ENCODE measurements at regions not wholly inside any gene's neighbourhood (a gene's known extent, or its start where the extent isn't known, plus 50 kb on each side); places are given as distances from the start of the nearest gene placed in this dataset.

GRCh38 chr1:43054961-43055360 is 96.3 kb upstream of the SLC2A1 start:
- Histone ChIP-seq H3K36me3 (no peaks in the 10 kb centered on the region), H3K4me3 (no peak overlapping the region), H3K27ac (no peak overlapping the region), H3K27me3 (peaks cover 2 to 27% (median 21%) of the 10 kb centered on the region in 3 donors), H3K9me3 (no peaks in the 10 kb centered on the region), H3K4me1 (no peaks in the 10 kb centered on the region)
- TF ChIP-seq CTCF (IDR thresholded peaks at IDR 0.05 in 4 of 5, conservative IDR thresholded peaks at IDR 0.05 in 1 of 5) (no peak), POLR2A (IDR thresholded peaks at IDR 0.05) (no peak)
- intact Hi-C loops (cut with DNase I; ENCODE audit: low total_unique reads) (no loop called here), in situ Hi-C loops (cut with MboI; ENCODE audit: low sequenced_read_pairs in 4 of 4) (loop anchor here (25.0 kb wide), 4 partner anchors 268 to 918 kb away; partner anchors contain the start of genes TMEM269 (in 2 of the 4), C1orf50 (in 1 of the 4) and P3H1 (in 1 of the 4))
- ATAC-seq = no peak
- DNase-seq = no peak

DNA sequence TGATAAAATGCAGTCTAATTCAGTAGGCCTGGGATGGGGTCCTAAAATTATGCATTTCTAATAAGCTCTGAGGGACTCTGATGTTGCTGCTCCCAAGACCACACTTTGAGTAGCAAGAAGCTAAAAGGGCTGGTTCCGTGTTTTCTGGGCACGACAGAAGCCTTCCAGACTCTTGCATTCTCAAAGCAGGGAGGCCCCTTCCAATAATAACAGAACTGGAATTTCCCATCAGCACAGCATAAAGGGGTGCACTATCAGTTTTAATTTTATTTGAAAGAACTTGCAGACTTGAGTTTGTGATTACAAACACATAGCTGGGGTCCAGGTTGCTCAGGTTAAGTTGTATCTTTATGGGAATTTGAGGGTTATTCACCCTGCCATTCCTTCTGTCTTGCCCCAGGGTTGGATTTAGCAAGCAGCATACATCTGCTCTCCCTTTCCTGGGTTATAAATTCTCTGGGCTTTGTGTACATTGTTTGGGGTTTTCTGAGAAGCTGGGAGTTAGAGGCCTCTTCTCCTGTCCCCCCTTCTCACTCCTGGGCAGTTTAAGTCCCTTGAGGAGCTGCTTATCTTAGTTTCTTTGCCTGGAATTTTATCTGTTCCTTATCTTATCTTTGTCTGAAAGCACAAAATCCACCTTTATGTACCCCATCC is 94.2 kb upstream of the SLC2A1 start:
- intact Hi-C loops (cut with DNase I; ENCODE audit: low total_unique reads) = no loop called here
- in situ Hi-C loops (cut with MboI; ENCODE audit: low sequenced_read_pairs in 4 of 4) = loop anchor here (25.0 kb wide), 4 partner anchors 266 to 916 kb away; partner anchors contain the start of genes TMEM269 (in 2 of the 4), C1orf50 (in 1 of the 4) and P3H1 (in 1 of the 4)
- Histone ChIP-seq H3K9me3 (no peaks in the 10 kb centered on the region), H3K27me3 (peaks cover 0 to 15% (median 11%) of the 10 kb centered on the region in 3 donors), H3K4me3 (no peak overlapping the region), H3K36me3 (no peaks in the 10 kb centered on the region), H3K4me1 (no peaks in the 10 kb centered on the region), H3K27ac (no peak overlapping the region)
- TF ChIP-seq CTCF (IDR thresholded peaks at IDR 0.05 in 4 of 5, conservative IDR thresholded peaks at IDR 0.05 in 1 of 5) = no peak
- no peak for TF ChIP-seq POLR2A (IDR thresholded peaks at IDR 0.05)
- ATAC-seq = no peak
- DNase-seq = no peak

DNA sequence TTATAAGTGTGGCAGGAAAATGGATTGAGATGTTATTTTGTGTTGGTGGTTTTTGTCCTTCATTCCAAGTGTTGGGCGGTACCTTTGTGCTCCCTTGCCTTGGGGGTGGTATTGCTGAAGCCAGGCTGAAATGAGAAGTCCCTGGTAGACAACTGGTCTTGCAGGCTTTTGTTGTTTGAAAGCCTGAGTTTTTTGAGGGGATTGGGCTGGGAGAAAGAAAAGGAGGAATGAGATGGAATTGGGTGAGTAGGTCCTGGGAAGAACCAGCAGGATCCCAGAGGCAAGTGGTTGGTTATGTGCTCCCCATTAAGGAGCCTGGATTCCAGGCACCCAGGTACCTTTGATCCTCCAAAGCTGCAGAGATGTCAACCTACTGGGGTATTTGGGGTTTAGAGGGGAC is 93.7 kb upstream of the SLC2A1 start:
- intact Hi-C loops (cut with DNase I; ENCODE audit: low total_unique reads) = no loop called here
- TF ChIP-seq CTCF (IDR thresholded peaks at IDR 0.05 in 4 of 5, conservative IDR thresholded peaks at IDR 0.05 in 1 of 5) (no peak), POLR2A (IDR thresholded peaks at IDR 0.05) (no peak)
- in situ Hi-C loops (cut with MboI; ENCODE audit: low sequenced_read_pairs in 4 of 4) = loop anchor here (25.0 kb wide), 4 partner anchors 265 to 915 kb away; partner anchors contain the start of genes TMEM269 (in 2 of the 4), C1orf50 (in 1 of the 4) and P3H1 (in 1 of the 4)
- ATAC-seq (no peak), DNase-seq (no peak)
- Histone ChIP-seq H3K27me3 (peaks cover 0 to 15% (median 11%) of the 10 kb centered on the region in 3 donors), H3K9me3 (no peaks in the 10 kb centered on the region), H3K4me1 (no peaks in the 10 kb centered on the region), H3K4me3 (no peak overlapping the region), H3K27ac (no peak overlapping the region), H3K36me3 (no peaks in the 10 kb centered on the region)

GRCh38 chr1:43049481-43049880 is 90.8 kb upstream of the SLC2A1 start:
- in situ Hi-C loops (cut with MboI; ENCODE audit: low sequenced_read_pairs in 4 of 4) = no loop called here
- Histone ChIP-seq H3K27ac (no peak overlapping the region), H3K4me1 (no peaks in the 10 kb centered on the region), H3K36me3 (no peaks in the 10 kb centered on the region), H3K27me3 (peaks cover 0 to 10% (median 0%) of the 10 kb centered on the region in 3 donors), H3K9me3 (no peaks in the 10 kb centered on the region), H3K4me3 (no peak overlapping the region)
- DNase-seq = no peak
- ATAC-seq = no peak
- intact Hi-C loops (cut with DNase I; ENCODE audit: low total_unique reads) = no loop called here
- TF ChIP-seq POLR2A (IDR thresholded peaks at IDR 0.05) (no peak), CTCF (IDR thresholded peaks at IDR 0.05 in 4 of 5, conservative IDR thresholded peaks at IDR 0.05 in 1 of 5) (no peak)

Measured in gastrocnemius medialis (tissue), 4 donors.